Caco-2 (cell line): ENCODE measurements at regions not wholly inside any gene's neighbourhood (a gene's known extent, or its start where the extent isn't known, plus 50 kb on each side); places are given as distances from the start of the nearest gene placed in this dataset.

Source experiments
- BruUV-seq: library from RNA; stranded (reverse); fragments of 400-500 nt; replicated peaks from 2 replicates; lab custom pipeline; 2021; lab: Mats Ljungman, UMichigan
- CTCF ChIA-PET: fragments of 300-600 bp; sonication (Branson Sonifier 250); formaldehyde crosslinking; loops from one replicate; lab custom pipeline; 2022; ENCODE audit warnings: antibody characterized with exemption; lab: Charles Lee
- POLR2A ChIA-PET: fragments of 300-600 bp; sonication (Branson Sonifier 250); formaldehyde crosslinking; loops from one replicate; lab custom pipeline; 2022; ENCODE audit warnings: antibody characterized with exemption; lab: Charles Lee
- DNase-seq, 2 experiments: peaks; one replicate each; pipeline versions ENCODE4 v3.0.0 to v3.0.0-alpha.2; 2020 to 2022
- H3K27me3 ChIP-seq: replicated peaks from 2 replicates; pipeline ENCODE4 v1.6.0; 2011; ENCODE audit warnings: low read length; ENCODE audit not compliant: control insufficient read depth, insufficient read depth
- H3K36me3 ChIP-seq: 2 replicates; pipeline ENCODE4 v1.5.1; 2011; ENCODE audit warnings: low read length; ENCODE audit not compliant: control insufficient read depth, insufficient read depth
- H3K4me1 ChIP-seq: fragments of 250-450 bp; sonication (Bioruptor Pico); 2 replicates; pipeline ENCODE4 v1.5.1; 2020; ENCODE audit warnings: mild to moderate bottlenecking
- H3K4me3 ChIP-seq: 2 replicates; pipeline ENCODE4 v1.5.1; 2011; ENCODE audit warnings: low read depth, mild to moderate bottlenecking, control low read depth, low read length
- H3K9me3 ChIP-seq: fragments of 250-450 bp; sonication (Bioruptor Pico); 2 replicates; pipeline ENCODE4 v1.5.1; 2020; ENCODE audit warnings: mild to moderate bottlenecking, moderate library complexity
- H3K27ac Mint-ChIP-seq: one replicate; pipeline ENCODE4 v1.8.0; 2022; ENCODE audit warnings: mixed read lengths; ENCODE audit not compliant: unreplicated experiment
- H3K27me3 Mint-ChIP-seq: one replicate; pipeline ENCODE4 v1.8.0; 2022; ENCODE audit warnings: mixed read lengths; ENCODE audit not compliant: insufficient read depth, unreplicated experiment
- H3K36me3 Mint-ChIP-seq: one replicate; pipeline ENCODE4 v1.8.0; 2022; ENCODE audit warnings: mild to moderate bottlenecking, mixed read lengths; ENCODE audit not compliant: insufficient read depth, unreplicated experiment
- H3K4me1 Mint-ChIP-seq: one replicate; pipeline ENCODE4 v1.8.0; 2022; ENCODE audit warnings: low read depth, mixed read lengths; ENCODE audit not compliant: unreplicated experiment
- H3K4me3 Mint-ChIP-seq: one replicate; pipeline ENCODE4 v1.8.0; 2022; ENCODE audit warnings: mild to moderate bottlenecking, moderate library complexity, mixed read lengths; ENCODE audit not compliant: unreplicated experiment
- H3K9me3 Mint-ChIP-seq: one replicate; pipeline ENCODE4 v1.8.0; 2022; ENCODE audit warnings: mixed read lengths; ENCODE audit not compliant: unreplicated experiment
- CTCF ChIP-seq, 2 experiments: fragments of 200-600 bp in 1 of 2; IDR thresholded peaks; 1 replicate in 1 of 2; 2 replicates in 1 of 2; pipeline versions ENCODE4 v1.5.1 to v1.8.0; 2011 to 2022; ENCODE audit warnings: antibody characterized with exemption in 1 of 2, control low read depth in 1 of 2, inconsistent platforms in 1 of 2, low read depth in 1 of 2, low read length in 1 of 2, mild to moderate bottlenecking in 1 of 2, moderate library complexity in 1 of 2; ENCODE audit not compliant: insufficient read depth in 1 of 2, severe bottlenecking in 1 of 2, unreplicated experiment in 1 of 2
- intact Hi-C: fragments of 100-400 bp; cut with micrococcal nuclease; formaldehyde crosslinking; loops from one replicate; pipeline ENCODE4 v1.10.0; 2022; ENCODE audit not compliant: unreplicated experiment

GRCh38 chr6:147936703-147937470 lies 405.8 kb upstream of the SASH1 start:
- Mint-ChIP-seq H3K4me3 (no peak overlapping the region), H3K27me3 (no peaks in the 10 kb centered on the region), H3K27ac (no peak overlapping the region), H3K36me3 (no peaks in the 10 kb centered on the region), H3K9me3 (no peaks in the 10 kb centered on the region), H3K4me1 (peaks cover 19% of the 10 kb centered on the region)
- no peaks in the 10 kb centered on the region for H3K27me3 ChIP-seq
- peaks cover 17% of the 10 kb centered on the region for H3K4me1 ChIP-seq
- DNase-seq, result no peak
- no peaks in the 10 kb centered on the region for H3K9me3 ChIP-seq
- H3K36me3 ChIP-seq, result no peaks in the 10 kb centered on the region
- CTCF ChIA-PET, result no interaction called here
- no peak for TF ChIP-seq CTCF (IDR thresholded peaks at IDR 0.05; ENCODE audit: insufficient read depth in 1 of 2, low read depth in 1 of 2, low read length in 1 of 2, severe bottlenecking in 1 of 2, unreplicated experiment in 1 of 2)
- BruUV-seq, result no TSS peak
- POLR2A ChIA-PET, result no interaction called here
- intact Hi-C loops, result no loop called here
- H3K4me3 ChIP-seq, result no peak overlapping the region

- no peaks in the 10 kb centered on the region for H3K4me1 ChIP-seq
- POLR2A ChIA-PET, result no interaction called here
- Mint-ChIP-seq H3K27me3 (no peaks in the 10 kb centered on the region), H3K27ac (no peak overlapping the region), H3K4me3 (no peak overlapping the region), H3K4me1 (no peaks in the 10 kb centered on the region), H3K9me3 (peaks cover 29% of the 10 kb centered on the region), H3K36me3 (no peaks in the 10 kb centered on the region)
- no peak for TF ChIP-seq CTCF (IDR thresholded peaks at IDR 0.05; ENCODE audit: insufficient read depth in 1 of 2, low read depth in 1 of 2, low read length in 1 of 2, severe bottlenecking in 1 of 2, unreplicated experiment in 1 of 2)
- H3K4me3 ChIP-seq, result no peak overlapping the region
- no peaks in the 10 kb centered on the region for H3K27me3 ChIP-seq
- H3K9me3 ChIP-seq, result no peaks in the 10 kb centered on the region
- no peaks in the 10 kb centered on the region for H3K36me3 ChIP-seq
- CTCF ChIA-PET, result no interaction called here
- no TSS peak for BruUV-seq
- no peak for DNase-seq
- intact Hi-C loops, result no loop called here
Measured at GRCh38 chr6:147941143-147941542, 401.5 kb upstream of the SASH1 start.

GRCh38 chr6:147942363-147942762 lies 400.3 kb upstream of the SASH1 start:
- Mint-ChIP-seq H3K27ac (no peak overlapping the region), H3K9me3 (peaks cover 29% of the 10 kb centered on the region), H3K27me3 (no peaks in the 10 kb centered on the region), H3K4me3 (no peak overlapping the region), H3K4me1 (no peaks in the 10 kb centered on the region), H3K36me3 (no peaks in the 10 kb centered on the region)
- H3K27me3 ChIP-seq, result no peaks in the 10 kb centered on the region
- no TSS peak for BruUV-seq
- H3K4me1 ChIP-seq, result no peaks in the 10 kb centered on the region
- no peaks in the 10 kb centered on the region for H3K9me3 ChIP-seq
- CTCF ChIA-PET, result interaction anchor here (0.7 kb wide), 1 partner anchor 183 kb away, joined by 4 read pairs; no protein-coding TSS in a partner anchor
- H3K4me3 ChIP-seq, result no peak overlapping the region
- TF ChIP-seq CTCF (IDR thresholded peaks at IDR 0.05; ENCODE audit: insufficient read depth in 1 of 2, low read depth in 1 of 2, low read length in 1 of 2, severe bottlenecking in 1 of 2, unreplicated experiment in 1 of 2), result no peak
- intact Hi-C loops, result no loop called here
- DNase-seq, result no peak
- no peaks in the 10 kb centered on the region for H3K36me3 ChIP-seq
- POLR2A ChIA-PET, result no interaction called here
